ENCODE measurements at regions not wholly inside any gene's neighbourhood (a gene's known extent, or its start where the extent isn't known, plus 50 kb on each side); places are given as distances from the start of the nearest gene placed in this dataset.

GRCh38 chr18:24674605-24675004 lies 214.2 kb downstream of the HRH4 start:
- H3K36me3 ChIP-seq (ENCODE audit: insufficient read depth, low read length): no peaks in the 10 kb centered on the region
- no peak overlapping the region for H3K9ac ChIP-seq (ENCODE audit: low read depth, low read length)
- no peaks in the 10 kb centered on the region for H3K9me3 ChIP-seq (ENCODE audit: insufficient read depth, low read depth, low read length)
- H3K4me1 ChIP-seq (ENCODE audit: insufficient read depth, low read length): no peaks in the 10 kb centered on the region
- no peak overlapping the region for H3K27ac ChIP-seq (ENCODE audit: low read depth, low read length)
- WGBS: 96% methylated on average over 2 of the region's 3 CpGs
- no peaks in the 10 kb centered on the region for H3K27me3 ChIP-seq (ENCODE audit: insufficient read depth, low read length)
- H3K4me3 ChIP-seq (ENCODE audit: low read length): no peak overlapping the region

- Histone ChIP-seq H3K9me3 (ENCODE audit: insufficient read depth, low read depth, low read length) (no peaks in the 10 kb centered on the region), H3K4me1 (ENCODE audit: insufficient read depth, low read length) (no peaks in the 10 kb centered on the region), H3K27ac (ENCODE audit: low read depth, low read length) (no peak overlapping the region), H3K27me3 (ENCODE audit: insufficient read depth, low read length) (no peaks in the 10 kb centered on the region), H3K4me3 (ENCODE audit: low read length) (no peak overlapping the region), H3K36me3 (ENCODE audit: insufficient read depth, low read length) (no peaks in the 10 kb centered on the region), H3K9ac (ENCODE audit: low read depth, low read length) (no peak overlapping the region)
- 95% methylated on average over 1 of the region's 1 CpG for WGBS
Measured at GRCh38 chr18:24677011-24677410, 216.6 kb downstream of the HRH4 start.

- Histone ChIP-seq H3K4me3 (ENCODE audit: low read length) (no peak overlapping the region), H3K27me3 (ENCODE audit: insufficient read depth, low read length) (no peaks in the 10 kb centered on the region), H3K4me1 (ENCODE audit: insufficient read depth, low read length) (no peaks in the 10 kb centered on the region), H3K9me3 (ENCODE audit: insufficient read depth, low read depth, low read length) (no peaks in the 10 kb centered on the region), H3K27ac (ENCODE audit: low read depth, low read length) (no peak overlapping the region), H3K9ac (ENCODE audit: low read depth, low read length) (no peak overlapping the region), H3K36me3 (ENCODE audit: insufficient read depth, low read length) (no peaks in the 10 kb centered on the region)
- WGBS: 84% methylated on average over 1 of the region's 1 CpG
Measured at GRCh38 chr18:24678107-24678506, 217.7 kb downstream of the HRH4 start.

- WGBS: 97% methylated on average over 3 of the region's 3 CpGs
- H3K4me3 ChIP-seq (ENCODE audit: low read length): no peak overlapping the region
- no peaks in the 10 kb centered on the region for H3K4me1 ChIP-seq (ENCODE audit: insufficient read depth, low read length)
- H3K9ac ChIP-seq (ENCODE audit: low read depth, low read length): no peak overlapping the region
- no peak overlapping the region for H3K27ac ChIP-seq (ENCODE audit: low read depth, low read length)
- H3K36me3 ChIP-seq (ENCODE audit: insufficient read depth, low read length): no peaks in the 10 kb centered on the region
- H3K9me3 ChIP-seq (ENCODE audit: insufficient read depth, low read depth, low read length): no peaks in the 10 kb centered on the region
- H3K27me3 ChIP-seq (ENCODE audit: insufficient read depth, low read length): no peaks in the 10 kb centered on the region
Measured at GRCh38 chr18:24678626-24679025, 218.2 kb downstream of the HRH4 start.

- no peaks in the 10 kb centered on the region for H3K4me1 ChIP-seq (ENCODE audit: insufficient read depth, low read length)
- H3K9ac ChIP-seq (ENCODE audit: low read depth, low read length): no peak overlapping the region
- no peaks in the 10 kb centered on the region for H3K36me3 ChIP-seq (ENCODE audit: insufficient read depth, low read length)
- no peaks in the 10 kb centered on the region for H3K27me3 ChIP-seq (ENCODE audit: insufficient read depth, low read length)
- no peaks in the 10 kb centered on the region for H3K9me3 ChIP-seq (ENCODE audit: insufficient read depth, low read depth, low read length)
- no peak overlapping the region for H3K27ac ChIP-seq (ENCODE audit: low read depth, low read length)
- WGBS: 85% methylated on average over 4 of the region's 4 CpGs
- no peak overlapping the region for H3K4me3 ChIP-seq (ENCODE audit: low read length)
Measured at GRCh38 chr18:24679062-24679461, 218.6 kb downstream of the HRH4 start.

GRCh38 chr18:24683925-24684324 lies 223.5 kb downstream of the HRH4 start:
- WGBS: no CpG with 5 or more reads among the region's 1 CpG

DNA sequence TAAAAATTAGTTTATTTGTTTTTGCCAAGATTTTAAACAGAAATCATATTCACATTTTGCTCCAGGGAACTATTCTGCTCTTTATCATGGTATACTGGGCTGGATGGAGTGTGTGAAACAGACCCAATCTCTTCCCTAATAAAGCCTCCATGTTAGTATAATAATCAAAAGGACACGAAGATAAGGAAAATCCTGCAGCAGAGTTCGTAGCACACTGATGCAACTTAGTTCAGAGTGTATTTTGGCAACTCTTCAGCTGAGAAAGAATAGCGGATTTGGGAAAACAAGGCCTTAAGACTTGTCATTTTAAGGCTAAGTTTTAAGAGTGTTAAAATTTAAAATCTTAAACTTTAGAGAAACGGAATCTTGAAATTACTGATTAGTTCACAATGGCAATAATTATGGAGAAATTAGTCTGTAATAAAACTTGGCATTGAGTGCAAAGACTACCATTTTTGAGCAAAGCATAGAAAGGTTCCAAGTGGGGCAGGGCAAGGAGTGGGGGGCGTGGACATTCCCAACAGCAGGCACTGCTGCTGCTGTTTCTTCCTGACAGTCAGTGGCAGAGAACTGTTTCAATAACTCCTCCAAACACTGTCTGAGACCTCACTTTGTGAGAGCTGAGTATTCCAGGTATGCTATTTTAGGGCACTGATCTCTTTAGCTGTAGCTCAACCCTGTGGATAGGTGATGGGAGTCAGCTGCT lies 225.0 kb downstream of the HRH4 start:
- Histone ChIP-seq H3K4me1 (ENCODE audit: insufficient read depth, low read length) (no peaks in the 10 kb centered on the region), H3K9ac (ENCODE audit: low read depth, low read length) (no peak overlapping the region), H3K36me3 (ENCODE audit: insufficient read depth, low read length) (no peaks in the 10 kb centered on the region), H3K27me3 (ENCODE audit: insufficient read depth, low read length) (no peaks in the 10 kb centered on the region), H3K27ac (ENCODE audit: low read depth, low read length) (no peak overlapping the region), H3K9me3 (ENCODE audit: insufficient read depth, low read depth, low read length) (no peaks in the 10 kb centered on the region), H3K4me3 (ENCODE audit: low read length) (no peak overlapping the region)
- WGBS: 93% methylated on average over 5 of the region's 5 CpGs

More at GRCh38 chr18:24683925-24684324, 223.5 kb downstream of the HRH4 start:
- H3K9me3 ChIP-seq (ENCODE audit: insufficient read depth, low read depth, low read length): no peaks in the 10 kb centered on the region
- no peaks in the 10 kb centered on the region for H3K4me1 ChIP-seq (ENCODE audit: insufficient read depth, low read length)
- no peak overlapping the region for H3K4me3 ChIP-seq (ENCODE audit: low read length)
- H3K27me3 ChIP-seq (ENCODE audit: insufficient read depth, low read length): no peaks in the 10 kb centered on the region
- H3K9ac ChIP-seq (ENCODE audit: low read depth, low read length): no peak overlapping the region
- H3K27ac ChIP-seq (ENCODE audit: low read depth, low read length): no peak overlapping the region
- H3K36me3 ChIP-seq (ENCODE audit: insufficient read depth, low read length): no peaks in the 10 kb centered on the region

DNA sequence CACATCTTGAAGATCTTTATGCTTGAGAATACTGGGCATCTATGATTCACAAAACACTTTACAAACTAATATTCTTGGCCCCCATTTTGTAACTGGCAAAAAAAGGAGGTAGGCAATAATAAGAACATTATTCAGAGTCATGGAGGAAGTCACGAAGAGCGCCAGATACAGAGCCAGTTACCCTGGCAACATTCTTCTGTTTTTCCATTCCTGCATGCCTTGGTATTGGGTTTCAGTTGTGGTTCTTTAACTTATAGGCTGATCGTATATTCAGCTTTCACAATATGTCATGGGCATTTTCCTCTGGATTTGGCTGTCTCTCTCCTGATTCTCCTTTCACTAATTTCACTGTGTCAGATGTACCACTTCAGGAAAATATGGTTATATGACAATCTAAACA lies 234.7 kb downstream of the HRH4 start:
- Histone ChIP-seq H3K27ac (ENCODE audit: low read depth, low read length) (no peak overlapping the region), H3K9me3 (ENCODE audit: insufficient read depth, low read depth, low read length) (peaks cover 21% of the 10 kb centered on the region), H3K9ac (ENCODE audit: low read depth, low read length) (no peak overlapping the region), H3K27me3 (ENCODE audit: insufficient read depth, low read length) (no peaks in the 10 kb centered on the region), H3K36me3 (ENCODE audit: insufficient read depth, low read length) (no peaks in the 10 kb centered on the region), H3K4me3 (ENCODE audit: low read length) (no peak overlapping the region), H3K4me1 (ENCODE audit: insufficient read depth, low read length) (no peaks in the 10 kb centered on the region)
- 92% methylated on average over 3 of the region's 3 CpGs for WGBS

DNA sequence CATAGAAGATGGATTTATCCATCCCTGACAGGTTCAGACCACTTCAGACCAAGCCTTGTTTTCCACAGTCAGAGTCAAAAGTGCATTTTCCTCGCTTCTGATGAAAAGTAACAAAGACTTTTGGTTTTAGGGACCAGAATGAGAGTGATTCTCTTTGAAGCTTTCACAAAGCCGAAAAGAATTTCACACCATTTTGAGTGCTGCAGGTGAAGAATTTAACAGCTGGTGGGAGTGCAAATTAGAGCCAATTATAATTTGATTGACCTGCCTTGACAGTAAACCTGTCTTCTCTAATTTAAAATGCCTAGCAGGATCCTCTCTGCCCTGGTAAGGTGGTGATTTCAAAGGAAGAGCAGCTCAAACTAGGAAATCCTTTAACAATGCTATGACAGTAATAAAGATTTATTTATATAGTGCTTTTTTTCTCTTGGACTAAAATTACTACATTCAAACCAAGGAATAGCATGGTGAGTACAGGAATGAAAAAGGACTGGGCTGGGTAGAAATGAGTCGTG lies 241.6 kb downstream of the HRH4 start:
- peaks cover 11% of the 10 kb centered on the region; the same call in 1 of the 2 replicates for H3K4me1 ChIP-seq (ENCODE audit: insufficient read depth, low read length)
- H3K9ac ChIP-seq (ENCODE audit: low read depth, low read length): no peak overlapping the region
- peaks cover 13% of the 10 kb centered on the region for H3K9me3 ChIP-seq (ENCODE audit: insufficient read depth, low read depth, low read length)
- H3K27ac ChIP-seq (ENCODE audit: low read depth, low read length): no peak overlapping the region
- H3K27me3 ChIP-seq (ENCODE audit: insufficient read depth, low read length): no peaks in the 10 kb centered on the region
- H3K36me3 ChIP-seq (ENCODE audit: insufficient read depth, low read length): no peaks in the 10 kb centered on the region
- no peak overlapping the region for H3K4me3 ChIP-seq (ENCODE audit: low read length)
- WGBS: 57% methylated on average over 3 of the region's 3 CpGs

DNA sequence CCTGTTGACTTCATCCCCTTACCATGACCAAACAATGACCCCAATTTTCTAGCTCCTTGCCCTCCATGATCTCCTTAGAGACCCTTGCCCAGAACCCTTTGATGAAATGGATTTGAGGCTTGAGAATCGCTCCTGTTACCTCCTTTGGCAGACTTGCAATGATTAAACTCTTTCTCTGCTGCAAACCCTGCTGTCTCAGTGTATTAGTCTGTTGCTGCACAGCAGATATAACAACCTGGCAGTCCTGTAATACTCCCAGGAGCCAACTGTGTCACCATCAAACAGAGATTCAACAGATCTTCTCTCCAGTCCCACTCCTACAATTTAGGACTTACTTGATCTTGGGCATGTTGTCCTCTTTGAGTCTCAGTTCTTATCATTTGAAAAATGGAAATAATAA lies 242.9 kb downstream of the HRH4 start:
- Histone ChIP-seq H3K4me3 (ENCODE audit: low read length) (no peak overlapping the region), H3K27ac (ENCODE audit: low read depth, low read length) (no peak overlapping the region), H3K36me3 (ENCODE audit: insufficient read depth, low read length) (no peaks in the 10 kb centered on the region), H3K9ac (ENCODE audit: low read depth, low read length) (no peak overlapping the region), H3K27me3 (ENCODE audit: insufficient read depth, low read length) (no peaks in the 10 kb centered on the region), H3K4me1 (ENCODE audit: insufficient read depth, low read length) (peaks cover 11% of the 10 kb centered on the region; the same call in 1 of the 2 replicates), H3K9me3 (ENCODE audit: insufficient read depth, low read depth, low read length) (peaks cover 13% of the 10 kb centered on the region)
- WGBS: 95% methylated on average over 1 of the region's 1 CpG

DNA sequence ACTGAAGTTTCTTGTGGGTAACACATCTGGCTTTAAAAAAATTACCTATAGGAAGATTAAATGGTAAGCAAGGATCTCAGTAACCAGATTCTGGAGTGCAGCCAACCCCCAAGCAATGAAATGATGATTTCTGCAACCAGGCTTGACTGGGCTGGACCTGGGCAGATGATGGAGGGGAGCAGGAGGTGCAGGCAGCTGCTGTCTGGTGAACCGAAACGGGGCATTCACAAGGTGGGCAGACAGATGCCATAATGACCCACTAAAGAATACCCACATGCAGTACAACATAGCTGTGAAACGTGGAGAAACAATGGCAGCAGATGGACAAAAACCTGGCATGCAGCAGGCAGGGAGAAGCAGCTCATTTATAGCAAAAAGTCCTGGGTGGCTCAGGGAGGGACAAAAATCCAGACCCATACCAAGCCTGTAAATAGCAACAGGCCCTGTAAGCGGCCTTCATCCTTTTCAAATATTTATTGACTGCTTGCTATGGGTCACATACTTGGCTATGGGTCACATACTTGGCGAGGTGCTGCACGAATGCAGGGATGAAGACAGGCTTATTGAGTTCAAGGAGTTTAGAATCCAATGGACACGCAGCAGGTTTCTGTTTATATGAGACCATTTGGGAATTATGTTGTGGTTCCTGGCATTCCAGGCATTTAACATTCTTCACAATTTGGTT lies 244.7 kb downstream of the HRH4 start:
- Histone ChIP-seq H3K27ac (ENCODE audit: low read depth, low read length) (no peak overlapping the region), H3K36me3 (ENCODE audit: insufficient read depth, low read length) (no peaks in the 10 kb centered on the region), H3K27me3 (ENCODE audit: insufficient read depth, low read length) (no peaks in the 10 kb centered on the region), H3K4me3 (ENCODE audit: low read length) (no peak overlapping the region), H3K9me3 (ENCODE audit: insufficient read depth, low read depth, low read length) (peaks cover 13% of the 10 kb centered on the region), H3K4me1 (ENCODE audit: insufficient read depth, low read length) (peaks cover 11% of the 10 kb centered on the region; the same call in 1 of the 2 replicates), H3K9ac (ENCODE audit: low read depth, low read length) (no peak overlapping the region)
- WGBS: 91% methylated on average over 7 of the region's 7 CpGs

Measured in HUES64 (cell line).